Spleen (tissue), 11 donors: ENCODE measurements at regions not wholly inside any gene's neighbourhood (a gene's known extent, or its start where the extent isn't known, plus 50 kb on each side); places are given as distances from the start of the nearest gene placed in this dataset.

Source experiments
- DNase-seq: peaks from one replicate; pipeline ENCODE4 v3.0.0-alpha.2; 2020
- H3K27ac ChIP-seq, 8 donors: fragments of 200-600 bp; sonication (generic) in 7 of 8; 1 replicate in 4 of 8; 2 replicates in 4 of 8; pipeline versions ENCODE4 v1.5.0 to v1.8.0; 2016 to 2021; ENCODE audit warnings: inconsistent platforms in 4 of 8, mild to moderate bottlenecking in 4 of 8, moderate library complexity in 1 of 8
- H3K27me3 ChIP-seq, 7 donors: fragments of 200-600 bp; sonication (generic) in 6 of 7; replicated peaks in 1 of 7; 1 replicate in 4 of 7; 2 replicates in 3 of 7; pipeline versions ENCODE4 v1.5.0 to v1.8.0; 2016 to 2021; ENCODE audit warnings: inconsistent platforms in 3 of 7, mild to moderate bottlenecking in 1 of 7
- H3K36me3 ChIP-seq, 6 donors: fragments of 200-600 bp; sonication (generic) in 5 of 6; 1 replicate in 4 of 6; 2 replicates in 2 of 6; pipeline versions ENCODE4 v1.5.0 to v1.8.0; 2016 to 2021; ENCODE audit warnings: inconsistent platforms in 2 of 6
- H3K4me1 ChIP-seq, 6 donors: fragments of 200-600 bp; sonication (generic) in 5 of 6; 1 replicate in 3 of 6; 2 replicates in 3 of 6; pipeline versions ENCODE4 v1.5.0 to v1.8.0; 2016 to 2021; ENCODE audit warnings: inconsistent platforms in 3 of 6
- H3K4me3 ChIP-seq, 8 donors: fragments of 200-600 bp; sonication (generic) in 7 of 8; 1 replicate in 4 of 8; 2 replicates in 4 of 8; pipeline versions ENCODE4 v1.5.0 to v1.8.0; 2016 to 2021; ENCODE audit warnings: inconsistent platforms in 4 of 8, mild to moderate bottlenecking in 4 of 8, moderate library complexity in 2 of 8
- H3K9me3 ChIP-seq, 8 donors: fragments of 200-600 bp; sonication (generic) in 7 of 8; 1 replicate in 4 of 8; 2 replicates in 4 of 8; pipeline versions ENCODE4 v1.5.0 to v1.8.0; 2016 to 2021; ENCODE audit warnings: inconsistent platforms in 4 of 8
- POLR2A ChIP-seq, 3 donors: fragments of 450-650 bp; IDR thresholded peaks; one replicate each; pipeline ENCODE4 v1.5.1; 2017; ENCODE audit warnings: antibody characterized with exemption in 3 of 3, mild to moderate bottlenecking in 1 of 3
- POLR2AphosphoS5 ChIP-seq, 3 donors: sonication (generic); formaldehyde crosslinking; IDR thresholded peaks; one replicate each; pipeline ENCODE4 v1.5.1; 2017; ENCODE audit warnings: antibody characterized with exemption in 3 of 3
- WGBS, 5 donors: extraction: QIAGEN DNeasy Blood & Tissue Kit in 3 of 5; methylation state at CpG; one replicate each; pipeline versions ENCODE4 v1.1.5 to v1.1.7; 2013 to 2018; 5-methylcytosine and 5-hydroxymethylcytosine counted together
- intact Hi-C: fragments of 100-400 bp; cut with DNase I; formaldehyde crosslinking; loops from one replicate; pipeline ENCODE4 v1.15.0; 2023; ENCODE audit warnings: low total_unique reads
- TF ChIP-seq, protein P1 (sequence below), 11 experiments: fragments of 200-600 bp in 7 of 11; fragments of 450-650 bp in 4 of 11; sonication (generic) in 4 of 11; IDR thresholded peaks in 8 of 11; conservative IDR thresholded peaks in 3 of 11; 1 replicate in 7 of 11; 2 replicates in 4 of 11; pipeline versions ENCODE4 v1.4.0 to v1.8.0; 2016 to 2021; ENCODE audit warnings: antibody characterized with exemption in 11 of 11, inconsistent platforms in 4 of 11, mild to moderate bottlenecking in 1 of 11
- donor health status: healthy with polysubstance abuse.
- donor health status: DM: no; HTN: no; CAD: no; lungs with moderate emphysema.
- donor health status: DM: no; HTN: no; CAD: no.
- donor health status: Bipolar disorder and iron deficiency.
- donor health status: healthy.
- donor health status: DM: no; HTN: no; CAD: no.
- donor health status: DM: yes; HTN: yes; CAD: no.

DNA sequence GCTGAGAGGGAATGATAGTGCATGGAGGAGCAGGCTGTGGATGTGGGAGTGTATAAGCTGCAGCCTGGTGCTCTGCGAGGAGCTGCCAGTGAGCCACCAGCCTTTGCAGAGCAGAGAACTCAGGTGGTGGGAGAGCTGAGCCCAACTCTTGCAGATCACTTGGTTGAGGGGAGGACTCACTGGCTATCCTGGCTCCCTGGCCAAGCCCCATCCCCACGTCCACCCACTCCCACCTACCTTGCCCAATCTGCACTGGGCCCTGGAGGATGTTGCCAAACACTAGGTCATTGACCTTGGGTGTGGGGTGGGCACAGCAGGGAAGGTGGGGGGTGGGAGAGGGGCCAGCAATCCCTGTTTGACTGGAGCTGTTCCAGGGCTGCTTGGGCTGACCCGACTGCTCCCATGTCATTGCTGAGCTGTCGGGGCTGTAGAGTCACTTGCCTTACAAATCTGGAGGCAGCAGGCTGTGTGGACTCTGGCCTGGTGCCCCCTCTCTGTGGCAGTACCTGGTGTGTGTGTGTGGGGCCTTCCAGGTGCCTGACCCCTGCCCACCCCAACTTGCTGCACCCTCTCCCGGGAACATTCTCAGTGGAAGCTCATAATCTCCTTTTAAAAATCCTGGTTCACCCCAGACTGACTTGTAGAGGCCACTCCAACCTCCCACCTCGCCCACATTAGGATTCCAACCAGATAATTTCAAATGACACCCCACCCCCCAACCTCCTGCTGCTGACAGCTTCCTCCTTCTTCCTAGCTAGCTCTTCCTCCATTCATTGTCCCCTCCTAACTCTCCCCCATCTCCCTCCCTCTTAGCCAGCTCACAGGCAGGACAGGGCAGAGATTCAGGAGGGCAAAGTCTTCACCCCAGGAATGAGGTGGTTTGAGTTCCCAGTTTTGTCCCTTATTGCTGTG lies 162.3 kb downstream of the MRPL14 start:
- 65 to 87% (median 73%) methylated on average over 6 of the region's 6 CpGs for WGBS, 5 donors
- H3K27ac ChIP-seq, result no peak overlapping the region
- peaks cover 0 to 11% (median 3%) of the 10 kb centered on the region in 6 donors for H3K4me1 ChIP-seq
- H3K4me3 ChIP-seq, result no peak overlapping the region
- H3K36me3 ChIP-seq, result no peaks in the 10 kb centered on the region
- peaks cover 0 to 38% (median 0%) of the 10 kb centered on the region in 7 donors for H3K27me3 ChIP-seq
- no peaks in the 10 kb centered on the region for H3K9me3 ChIP-seq
- intact Hi-C loops, result no loop called here
- no peak for DNase-seq
- TF ChIP-seq, protein P1, sequence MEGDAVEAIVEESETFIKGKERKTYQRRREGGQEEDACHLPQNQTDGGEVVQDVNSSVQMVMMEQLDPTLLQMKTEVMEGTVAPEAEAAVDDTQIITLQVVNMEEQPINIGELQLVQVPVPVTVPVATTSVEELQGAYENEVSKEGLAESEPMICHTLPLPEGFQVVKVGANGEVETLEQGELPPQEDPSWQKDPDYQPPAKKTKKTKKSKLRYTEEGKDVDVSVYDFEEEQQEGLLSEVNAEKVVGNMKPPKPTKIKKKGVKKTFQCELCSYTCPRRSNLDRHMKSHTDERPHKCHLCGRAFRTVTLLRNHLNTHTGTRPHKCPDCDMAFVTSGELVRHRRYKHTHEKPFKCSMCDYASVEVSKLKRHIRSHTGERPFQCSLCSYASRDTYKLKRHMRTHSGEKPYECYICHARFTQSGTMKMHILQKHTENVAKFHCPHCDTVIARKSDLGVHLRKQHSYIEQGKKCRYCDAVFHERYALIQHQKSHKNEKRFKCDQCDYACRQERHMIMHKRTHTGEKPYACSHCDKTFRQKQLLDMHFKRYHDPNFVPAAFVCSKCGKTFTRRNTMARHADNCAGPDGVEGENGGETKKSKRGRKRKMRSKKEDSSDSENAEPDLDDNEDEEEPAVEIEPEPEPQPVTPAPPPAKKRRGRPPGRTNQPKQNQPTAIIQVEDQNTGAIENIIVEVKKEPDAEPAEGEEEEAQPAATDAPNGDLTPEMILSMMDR (IDR thresholded peaks at IDR 0.05 in 8 of 11, conservative IDR thresholded peaks at IDR 0.05 in 3 of 11), result no peak
- TF ChIP-seq POLR2AphosphoS5 (IDR thresholded peaks at IDR 0.05) (no peak), POLR2A (IDR thresholded peaks at IDR 0.05) (no peak)

DNA sequence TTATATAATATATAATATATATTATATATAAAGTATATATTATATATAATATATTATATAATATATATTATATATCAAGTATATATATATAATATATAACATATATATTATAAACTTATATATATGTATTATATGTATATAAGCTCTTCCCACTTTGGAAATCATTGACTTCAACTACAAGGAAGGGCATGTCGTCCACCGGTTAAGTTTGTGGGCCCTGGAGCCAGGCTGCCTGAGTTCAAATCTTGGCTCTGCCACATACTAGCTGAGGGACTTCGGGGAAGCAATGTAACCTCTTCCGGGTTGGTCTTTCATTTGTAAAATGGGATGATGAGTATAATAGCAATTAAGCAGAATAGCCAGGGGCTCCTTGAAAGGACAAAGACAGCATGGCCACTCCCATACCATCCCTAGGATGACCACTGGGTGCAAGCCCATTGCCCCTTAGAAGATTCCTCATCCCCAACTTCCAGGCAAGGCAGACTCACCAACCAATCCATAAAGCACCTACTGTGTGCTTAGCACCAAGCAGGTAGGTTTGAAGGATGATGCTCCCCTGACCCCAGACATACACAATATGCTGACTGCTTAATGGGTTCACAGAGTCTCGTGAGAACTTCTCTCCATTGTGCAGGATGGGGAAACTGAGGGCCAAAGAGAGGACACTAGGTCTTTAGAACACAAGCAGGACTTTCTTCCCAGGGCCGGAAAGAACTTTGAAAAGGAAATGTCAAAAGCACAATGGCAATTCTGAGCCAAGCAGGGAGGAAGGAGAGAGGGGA lies 163.2 kb downstream of the MRPL14 start:
- Histone ChIP-seq H3K36me3 (no peaks in the 10 kb centered on the region), H3K9me3 (no peaks in the 10 kb centered on the region), H3K27me3 (peaks cover 0 to 38% (median 0%) of the 10 kb centered on the region in 7 donors), H3K27ac (no peak overlapping the region), H3K4me1 (peaks cover 0 to 3% (median 0%) of the 10 kb centered on the region in 6 donors), H3K4me3 (no peak overlapping the region)
- WGBS, 5 donors, result 70 to 88% (median 81%) methylated on average over 6 of the region's 6 CpGs
- intact Hi-C loops, result no loop called here
- TF ChIP-seq, protein P1 (IDR thresholded peaks at IDR 0.05 in 8 of 11, conservative IDR thresholded peaks at IDR 0.05 in 3 of 11), result no peak
- TF ChIP-seq POLR2A (IDR thresholded peaks at IDR 0.05) (no peak), POLR2AphosphoS5 (IDR thresholded peaks at IDR 0.05) (no peak)
- no peak for DNase-seq

DNA sequence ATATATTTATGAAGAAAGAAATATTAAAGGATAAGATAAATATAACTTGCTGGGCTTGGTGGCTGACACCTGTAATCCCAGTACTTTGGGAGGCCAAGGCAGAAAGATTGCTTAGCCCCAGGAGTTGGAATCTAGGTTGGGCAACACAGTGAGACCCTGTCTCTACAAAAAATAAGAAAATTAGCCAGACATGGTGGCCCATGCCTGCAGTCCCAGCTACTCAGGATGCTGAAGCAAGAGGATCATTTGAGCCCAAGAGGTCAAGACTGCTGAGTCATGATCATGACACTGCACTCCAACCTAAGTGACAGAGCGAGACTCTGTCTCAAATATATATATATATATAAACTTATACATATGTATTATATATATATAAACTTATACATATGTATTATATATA lies 164.0 kb downstream of the MRPL14 start:
- WGBS, 5 donors, result 80 to 95% (median 94%) methylated on average over 1 of the region's 1 CpG
- no peak for DNase-seq
- H3K4me3 ChIP-seq, result no peak overlapping the region
- no peak overlapping the region for H3K27ac ChIP-seq
- H3K27me3 ChIP-seq, result peaks cover 0 to 33% (median 0%) of the 10 kb centered on the region in 7 donors
- H3K36me3 ChIP-seq, result no peaks in the 10 kb centered on the region
- H3K9me3 ChIP-seq, result no peaks in the 10 kb centered on the region
- H3K4me1 ChIP-seq, result no peaks in the 10 kb centered on the region
- intact Hi-C loops, result no loop called here
- TF ChIP-seq POLR2AphosphoS5 (IDR thresholded peaks at IDR 0.05) (no peak), POLR2A (IDR thresholded peaks at IDR 0.05) (no peak)
- TF ChIP-seq, protein P1 (IDR thresholded peaks at IDR 0.05 in 8 of 11, conservative IDR thresholded peaks at IDR 0.05 in 3 of 11), result no peak

DNA sequence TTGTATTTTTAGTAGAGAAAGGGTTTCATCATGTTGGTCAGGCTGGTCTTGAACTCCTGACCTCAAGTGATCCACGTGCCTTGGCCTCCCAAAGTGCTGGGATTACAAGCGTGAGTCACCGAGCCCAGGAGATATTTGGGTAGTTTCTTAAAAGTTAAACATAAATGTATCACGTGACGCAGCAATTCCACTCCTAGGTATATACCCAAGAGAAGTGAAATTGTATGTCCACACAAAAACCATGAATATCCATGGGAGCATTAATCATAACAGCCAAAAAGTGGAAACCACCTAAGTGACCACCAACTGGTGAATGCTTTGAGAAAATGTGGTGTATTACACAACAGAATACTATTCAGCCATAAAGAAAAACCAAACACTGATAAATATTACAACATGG lies 164.8 kb downstream of the MRPL14 start:
- TF ChIP-seq POLR2A (IDR thresholded peaks at IDR 0.05), result no peak
- TF ChIP-seq, protein P1 (IDR thresholded peaks at IDR 0.05 in 8 of 11, conservative IDR thresholded peaks at IDR 0.05 in 3 of 11), result no peak
- TF ChIP-seq POLR2AphosphoS5 (IDR thresholded peaks at IDR 0.05), result no peak
- Histone ChIP-seq H3K4me3 (no peak overlapping the region), H3K9me3 (no peaks in the 10 kb centered on the region), H3K4me1 (no peaks in the 10 kb centered on the region), H3K27ac (no peak overlapping the region), H3K36me3 (no peaks in the 10 kb centered on the region), H3K27me3 (peaks cover 0 to 33% (median 0%) of the 10 kb centered on the region in 7 donors)
- WGBS, 5 donors, result 87 to 95% (median 94%) methylated on average over 5 of the region's 5 CpGs
- intact Hi-C loops, result no loop called here
- no peak for DNase-seq
